HG03558 (cell line): ENCODE measurements at regions not wholly inside any gene's neighbourhood (a gene's known extent, or its start where the extent isn't known, plus 50 kb on each side); places are given as distances from the start of the nearest gene placed in this dataset.

Experiments
- ATAC-seq: cut with Tn5 transposase; IDR thresholded peaks from one replicate; pipeline ENCODE4 v1.9.1; 2021; ENCODE audit warnings: moderate number of reproducible peaks; ENCODE audit not compliant: unreplicated experiment; ENCODE audit errors: extremely low read depth

- ATAC-seq, result no peak
Measured at GRCh38 chr3:150306083-150306482, 102.0 kb upstream of the TSC22D2 start.

GRCh38 chr3:150303768-150304167, 104.3 kb upstream of the TSC22D2 start:
- ATAC-seq, result no peak

DNA sequence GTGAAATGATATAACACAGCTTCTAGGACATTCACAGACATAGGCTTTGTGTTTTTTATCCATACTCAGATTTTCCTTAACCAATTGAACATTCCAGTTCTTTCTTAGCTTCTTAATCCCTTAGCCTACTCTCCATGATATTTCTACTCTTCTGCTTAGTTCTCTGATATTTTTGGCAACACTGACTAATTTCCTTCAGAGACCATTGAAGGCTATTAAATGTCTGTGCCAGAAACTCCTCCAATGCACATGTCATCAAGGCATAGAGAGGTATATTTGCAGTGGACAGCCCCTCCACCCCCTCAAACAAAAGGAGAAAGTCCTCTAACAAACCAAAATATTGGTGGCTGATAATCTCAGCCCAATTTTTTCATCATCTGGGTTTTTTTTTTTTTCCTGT, 105.9 kb upstream of the TSC22D2 start:
- no peak for ATAC-seq

DNA sequence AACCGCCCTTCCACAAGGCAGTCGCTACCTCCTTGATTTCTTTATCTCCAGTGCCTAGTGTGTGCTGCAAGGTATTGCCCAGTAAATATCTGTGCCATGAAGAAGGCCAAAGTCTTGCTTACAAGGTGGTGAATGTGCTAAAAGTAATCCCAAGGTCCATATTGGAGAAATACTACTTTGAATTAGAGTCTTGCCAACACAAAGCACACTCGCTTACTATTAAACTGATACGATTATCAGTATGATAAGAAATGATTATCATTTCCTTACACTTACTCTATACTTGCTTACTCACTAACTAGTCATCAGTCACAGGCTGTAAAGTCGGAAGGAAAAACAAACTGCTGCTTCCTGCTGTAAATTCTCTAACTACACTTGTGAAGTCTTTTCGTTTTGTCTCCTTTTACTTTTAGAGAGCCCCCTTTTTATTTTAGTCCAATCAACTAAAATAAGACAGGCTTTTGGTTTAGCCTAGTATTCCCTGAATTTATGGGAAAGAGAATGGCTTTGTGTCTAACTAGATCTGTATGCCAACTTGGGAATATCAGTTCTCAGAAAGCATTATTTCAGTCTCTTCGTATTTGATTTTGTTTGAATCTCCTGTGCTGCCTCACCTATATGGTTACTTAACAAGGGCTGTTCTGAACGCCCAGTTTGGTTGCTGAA, 107.1 kb upstream of the TSC22D2 start:
- no peak for ATAC-seq

DNA sequence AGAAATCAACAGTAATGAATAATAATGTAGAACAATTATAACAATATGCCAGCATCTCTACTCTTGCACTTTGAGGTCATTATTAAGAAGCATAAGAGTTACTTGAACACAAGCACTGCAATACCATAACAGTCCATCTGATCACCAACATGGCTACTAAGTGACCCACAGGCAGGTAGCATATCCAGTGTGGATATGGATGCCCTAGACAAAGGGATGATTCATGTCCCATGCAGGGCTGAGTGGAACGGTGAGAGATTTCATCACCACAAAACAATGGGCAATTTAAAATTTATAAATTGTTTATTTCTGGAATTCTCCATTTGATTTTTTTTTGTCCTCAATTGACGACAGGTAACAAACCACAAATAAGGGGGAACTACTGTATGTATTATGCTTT, 107.7 kb upstream of the TSC22D2 start:
- ATAC-seq, result no peak

DNA sequence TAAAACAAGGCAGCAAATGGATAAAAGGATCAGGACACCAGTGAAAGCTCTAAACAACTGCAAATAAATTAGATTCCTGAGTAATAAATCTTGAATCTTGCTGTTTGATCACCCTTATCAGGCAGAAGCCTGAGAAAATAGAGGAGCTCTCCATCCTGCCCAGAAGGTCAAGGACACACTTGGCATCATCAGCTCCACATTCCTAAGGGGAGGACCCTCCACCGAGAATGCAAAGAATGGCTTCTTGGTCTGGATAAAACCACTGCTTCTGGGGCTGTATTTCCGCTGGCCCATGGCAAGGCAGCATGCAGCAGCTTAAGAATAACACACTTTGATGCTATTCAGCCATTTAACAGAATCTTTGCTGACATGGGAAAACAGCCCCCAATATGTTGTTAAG, 108.9 kb upstream of the TSC22D2 start:
- no peak for ATAC-seq

DNA sequence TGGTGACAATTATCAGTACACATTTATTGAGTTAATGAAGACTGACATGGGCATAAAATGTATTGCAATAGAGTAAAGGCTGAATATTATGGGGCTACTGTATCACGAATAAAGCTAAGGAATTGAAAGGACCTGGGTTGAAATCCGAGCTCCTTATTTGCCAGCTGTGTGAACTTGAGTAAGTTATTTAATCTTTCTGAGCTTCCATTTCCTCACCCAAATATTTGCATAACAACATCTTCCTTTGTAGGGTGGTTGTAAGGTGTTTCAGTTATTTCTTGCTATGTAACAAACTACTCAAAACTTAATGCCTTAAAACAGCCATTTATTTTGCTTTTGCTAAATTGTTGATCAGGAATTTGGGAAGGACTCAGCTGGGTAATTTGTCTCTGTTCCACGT, 111.1 kb upstream of the TSC22D2 start:
- no peak for ATAC-seq

- no peak for ATAC-seq
Measured at GRCh38 chr3:150296123-150296735, 111.9 kb upstream of the TSC22D2 start.

GRCh38 chr3:150293401-150294001, 114.6 kb upstream of the TSC22D2 start:
- ATAC-seq, result no peak

DNA sequence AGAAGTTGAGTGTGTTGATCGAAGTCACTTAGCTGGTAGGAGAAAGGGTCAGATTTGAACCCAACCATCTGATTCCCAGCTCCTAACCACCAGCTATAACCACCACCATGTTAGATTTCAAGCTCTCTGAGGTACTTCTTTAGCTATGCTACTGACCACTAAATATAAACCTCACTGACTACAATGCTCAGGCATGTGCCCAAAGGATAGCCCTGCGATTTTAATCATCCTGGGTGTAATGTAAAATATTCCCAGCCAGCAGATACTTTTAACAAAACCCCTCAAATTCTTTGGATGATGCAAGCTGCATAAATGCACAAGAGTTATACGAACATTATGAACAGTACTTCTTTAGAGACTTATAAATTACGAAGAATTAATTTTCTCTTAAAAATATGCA, 115.2 kb upstream of the TSC22D2 start:
- ATAC-seq, result no peak

DNA sequence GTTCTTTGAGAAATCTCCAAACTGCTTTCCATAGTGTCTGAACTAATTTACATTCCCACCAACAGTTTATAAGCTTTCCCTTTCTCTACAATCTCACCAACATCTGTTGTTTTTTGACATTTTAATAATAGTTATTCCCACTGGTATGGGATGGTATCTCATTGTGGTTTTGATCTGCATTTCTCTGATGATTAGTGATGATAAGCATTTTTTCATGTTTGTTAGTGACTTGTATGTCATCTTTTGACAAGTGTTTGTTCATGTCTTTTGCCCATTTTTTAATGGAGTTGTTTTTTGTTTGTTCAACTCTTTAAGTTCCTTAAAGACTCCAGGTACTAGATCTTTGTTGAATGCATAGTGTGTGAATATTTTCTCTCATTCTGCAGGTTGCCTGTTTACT, 116.6 kb upstream of the TSC22D2 start:
- ATAC-seq, result no peak

DNA sequence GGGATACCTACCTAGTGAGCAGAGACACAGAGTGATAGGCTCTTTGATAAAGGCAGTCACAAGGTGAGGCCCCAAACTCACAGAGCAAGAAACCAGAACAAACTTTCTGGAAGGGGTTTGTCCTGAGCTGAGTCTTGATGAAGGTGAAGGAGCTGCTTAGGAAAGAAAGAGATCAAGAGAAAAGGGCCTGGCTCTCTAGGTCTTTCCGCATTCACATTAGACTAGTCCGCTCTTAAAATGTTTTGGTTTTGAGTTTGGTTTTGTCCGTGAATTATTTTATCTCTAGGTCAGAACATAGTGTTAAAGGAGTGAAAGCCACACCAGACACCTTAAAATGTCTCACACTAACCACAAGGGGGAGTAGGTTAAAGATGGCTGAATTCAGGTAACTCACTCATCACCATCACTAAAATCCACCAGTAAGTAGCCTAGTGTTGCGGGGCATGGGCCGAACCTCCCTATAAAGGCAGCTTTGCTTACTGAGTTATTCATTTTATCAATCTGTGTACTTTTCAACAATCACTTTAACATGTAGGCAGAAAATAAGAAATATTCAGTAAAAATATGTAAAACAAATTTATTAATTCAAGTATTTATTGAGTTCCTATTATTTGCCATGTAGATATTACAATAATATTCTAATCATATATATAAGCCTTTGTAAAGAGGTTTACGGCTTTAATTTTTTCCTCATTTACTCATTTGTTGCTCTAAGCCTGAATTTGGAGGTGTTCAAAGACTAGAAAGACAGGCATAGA, 121.5 kb upstream of the TSC22D2 start:
- ATAC-seq, result no peak

DNA sequence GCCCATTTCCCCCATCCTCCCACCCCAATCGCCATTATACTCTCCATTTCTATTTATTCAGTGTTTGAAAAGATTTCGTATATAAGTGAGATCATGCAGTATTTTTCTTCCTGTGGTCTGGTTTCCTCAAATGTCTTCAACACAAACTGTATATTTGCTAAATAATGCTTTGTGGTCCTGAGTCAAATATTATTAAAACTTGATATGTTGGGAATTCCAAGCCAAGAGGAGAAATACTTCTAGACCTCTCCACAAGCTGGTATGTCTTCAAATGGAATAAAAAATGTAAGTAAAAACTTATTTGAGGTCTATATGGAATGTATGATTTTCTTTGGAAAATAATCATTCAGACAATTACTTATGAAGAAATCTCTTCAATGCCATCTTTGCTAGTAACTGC, 122.5 kb upstream of the TSC22D2 start:
- ATAC-seq, result no peak

- ATAC-seq, result no peak
Measured at GRCh38 chr3:150278843-150279381, 129.2 kb upstream of the TSC22D2 start.

GRCh38 chr3:150278195-150278594, 129.9 kb upstream of the TSC22D2 start:
- ATAC-seq, result no peak

DNA sequence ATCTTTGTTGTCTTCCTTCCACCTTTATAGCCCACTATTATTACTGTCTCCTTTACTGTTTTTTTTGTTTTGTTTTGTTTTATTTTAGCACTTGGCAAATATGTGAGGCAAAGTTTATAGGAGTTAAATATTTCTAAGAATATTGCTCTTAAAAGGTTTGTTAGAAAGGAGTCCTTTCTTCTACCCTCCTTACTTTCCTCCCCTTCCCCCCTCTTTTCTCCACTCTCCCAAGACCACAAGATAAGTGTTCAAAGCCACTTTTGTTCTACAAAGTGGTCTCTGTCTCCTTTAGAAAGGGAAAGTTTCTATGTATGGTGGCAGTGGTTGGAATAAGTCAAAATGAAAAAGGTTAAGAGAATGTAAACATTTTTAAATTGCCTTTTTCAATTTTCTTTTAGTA, 130.7 kb upstream of the TSC22D2 start:
- no peak for ATAC-seq

DNA sequence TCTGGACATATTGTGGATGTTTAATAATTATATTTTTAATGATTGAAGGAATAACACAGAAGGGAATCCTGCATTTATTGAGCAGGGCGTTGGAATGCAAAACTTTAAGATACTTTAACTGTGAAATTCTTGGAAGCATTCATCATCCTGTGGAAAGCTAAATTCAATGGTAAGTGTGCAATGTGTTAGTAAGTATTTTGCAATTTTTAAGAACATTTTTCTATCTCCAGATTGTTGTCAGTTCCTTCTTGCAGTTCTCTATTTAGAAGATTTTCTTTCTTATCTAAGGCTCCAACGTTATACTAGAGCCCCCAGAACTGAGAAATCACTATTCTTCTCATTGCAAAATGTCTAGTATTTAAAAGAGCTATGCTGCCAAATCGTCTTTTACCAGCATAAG, 132.2 kb upstream of the TSC22D2 start:
- ATAC-seq, result no peak

- ATAC-seq, result no peak
Measured at GRCh38 chr3:150274372-150274771, 133.7 kb upstream of the TSC22D2 start.

DNA sequence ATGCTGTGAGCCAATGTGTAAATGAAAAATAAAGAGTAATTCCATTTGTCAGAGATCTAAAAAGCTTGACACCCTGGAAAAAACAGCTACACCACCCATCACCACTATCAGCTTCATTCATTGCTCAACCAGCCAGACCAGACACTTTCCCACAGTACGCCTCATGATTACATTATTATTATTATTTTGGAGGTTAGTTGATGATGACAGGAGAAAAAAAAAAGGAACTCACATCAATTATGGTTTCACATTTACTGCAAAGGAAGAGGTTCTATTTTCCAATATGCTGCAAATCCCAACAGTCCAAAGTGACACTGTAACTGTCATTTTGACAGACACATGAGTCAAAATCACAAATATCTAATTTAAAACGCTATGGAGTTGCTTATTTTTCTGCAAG, 134.7 kb upstream of the TSC22D2 start:
- no peak for ATAC-seq

GRCh38 chr3:150271591-150271960, 136.5 kb upstream of the TSC22D2 start:
- no peak for ATAC-seq
